GM11168 (cell line): ENCODE measurements at regions not wholly inside any gene's neighbourhood (a gene's known extent, or its start where the extent isn't known, plus 50 kb on each side); places are given as distances from the start of the nearest gene placed in this dataset.
"Not testable (repeated sequence)": the region's sequence is repeated elsewhere in the genome, so short reads cannot be mapped to it uniquely, and the experiment has no call there.

Experiments
- in situ Hi-C: fragments of 300-500 bp; cut with MboI; formaldehyde crosslinking; loops from one replicate; pipeline ENCODE4 v1.12.0; 2022; ENCODE audit warnings: low sequenced_read_pairs; ENCODE audit not compliant: unreplicated experiment

GRCh38 chr7:81399471-81399870, 370.4 kb downstream of the HGF start:
- in situ Hi-C loops: no loop called here

- in situ Hi-C loops: no loop called here
These were observed 375.8 kb downstream of the HGF start for GRCh38 chr7:81394029-81394428.

- in situ Hi-C loops: no loop called here
These were observed 376.8 kb downstream of the HGF start for GRCh38 chr7:81393018-81393417.

- in situ Hi-C loops: no loop called here
These were observed 384.5 kb downstream of the HGF start for GRCh38 chr7:81385370-81385769.

- in situ Hi-C loops: no loop called here
These were observed 386.0 kb downstream of the HGF start for GRCh38 chr7:81383846-81384245.

GRCh38 chr7:81374641-81375040, 395.2 kb downstream of the HGF start:
- in situ Hi-C loops: not testable (repeated sequence)

- in situ Hi-C loops: no loop called here
These were observed 399.0 kb downstream of the HGF start for GRCh38 chr7:81370822-81371221.

GRCh38 chr7:81367326-81367931, 402.4 kb downstream of the HGF start:
- in situ Hi-C loops: no loop called here

- in situ Hi-C loops: no loop called here
These were observed 403.3 kb downstream of the HGF start for GRCh38 chr7:81366546-81366945.

- in situ Hi-C loops: no loop called here
These were observed 408.0 kb downstream of the HGF start for GRCh38 chr7:81361769-81362312.

- in situ Hi-C loops: no loop called here
These were observed 413.9 kb downstream of the HGF start for GRCh38 chr7:81355911-81356310.

- in situ Hi-C loops: no loop called here
These were observed 420.8 kb downstream of the HGF start for GRCh38 chr7:81349044-81349443.

GRCh38 chr7:81339946-81340345, 421.1 kb upstream of the SEMA3C start:
- in situ Hi-C loops: no loop called here

- in situ Hi-C loops: no loop called here
These were observed 414.7 kb upstream of the SEMA3C start for GRCh38 chr7:81333536-81333935.

GRCh38 chr7:81333004-81333403, 414.2 kb upstream of the SEMA3C start:
- in situ Hi-C loops: no loop called here

GRCh38 chr7:81331061-81332018, 412.5 kb upstream of the SEMA3C start:
- in situ Hi-C loops: no loop called here

GRCh38 chr7:81330108-81330507, 411.3 kb upstream of the SEMA3C start:
- in situ Hi-C loops: no loop called here

- in situ Hi-C loops: no loop called here
These were observed 408.8 kb upstream of the SEMA3C start for GRCh38 chr7:81327468-81328266.

GRCh38 chr7:81321949-81322348, 403.1 kb upstream of the SEMA3C start:
- in situ Hi-C loops: no loop called here

- in situ Hi-C loops: no loop called here
These were observed 398.9 kb upstream of the SEMA3C start for GRCh38 chr7:81317741-81318140.
